PC-9 (cell line): ENCODE measurements at regions not wholly inside any gene's neighbourhood (a gene's known extent, or its start where the extent isn't known, plus 50 kb on each side); places are given as distances from the start of the nearest gene placed in this dataset.

ENCODE experiments used
- BruUV-seq: library from RNA; stranded (reverse); fragments of 400-500 nt; replicated peaks from 2 replicates; lab custom pipeline; 2021; lab: Mats Ljungman, UMichigan
- CTCF ChIA-PET: fragments of 300-600 bp; sonication (Branson Sonifier 250); formaldehyde crosslinking; loops from one replicate; lab custom pipeline; 2022; ENCODE audit warnings: antibody characterized with exemption; lab: Charles Lee
- POLR2A ChIA-PET: fragments of 300-600 bp; sonication (Branson Sonifier 250); formaldehyde crosslinking; loops from one replicate; lab custom pipeline; 2022; ENCODE audit warnings: antibody characterized with exemption; ENCODE audit not compliant: unreplicated experiment; lab: Charles Lee
- DNase-seq, 2 experiments: peaks; one replicate each; pipeline versions ENCODE4 v3.0.0 to v3.0.0-alpha.2; 2015 to 2022; ENCODE audit warnings: mixed read lengths in 1 of 2
- H2AFZ ChIP-seq: fragments of 200-600 bp; sonication (generic); 2 replicates; pipeline ENCODE4 v1.8.1; 2017; ENCODE audit warnings: antibody characterized with exemption
- H3F3A ChIP-seq: fragments of 200-600 bp; sonication (generic); 2 replicates; pipeline ENCODE4 v1.8.1; 2017; ENCODE audit warnings: antibody characterized with exemption, mild to moderate bottlenecking, low read depth; ENCODE audit not compliant: insufficient read depth
- H3K27ac ChIP-seq: fragments of 200-600 bp; sonication (generic); 2 replicates; pipeline ENCODE4 v1.6.1; 2016; ENCODE audit warnings: mixed run types
- H3K27me3 ChIP-seq: fragments of 200-600 bp; sonication (generic); 2 replicates; pipeline ENCODE4 v1.6.1; 2016; ENCODE audit warnings: low read depth, mixed run types; ENCODE audit not compliant: insufficient read depth
- H3K36me3 ChIP-seq: fragments of 200-600 bp; sonication (generic); 2 replicates; pipeline ENCODE4 v1.6.1; 2016; ENCODE audit warnings: low read depth, mixed run types
- H3K4me1 ChIP-seq: fragments of 200-600 bp; sonication (generic); replicated peaks from 2 replicates; pipeline ENCODE4 v1.6.1; 2016; ENCODE audit warnings: mixed run types; ENCODE audit not compliant: insufficient read depth
- H3K4me2 ChIP-seq: fragments of 200-600 bp; sonication (generic); 2 replicates; pipeline ENCODE4 v1.6.1; 2017; ENCODE audit warnings: mixed run types
- H3K4me3 ChIP-seq: fragments of 200-600 bp; sonication (generic); 2 replicates; pipeline ENCODE4 v1.6.1; 2016; ENCODE audit warnings: mixed run types
- H3K79me2 ChIP-seq: fragments of 200-600 bp; sonication (generic); 2 replicates; pipeline ENCODE4 v1.6.1; 2017; ENCODE audit warnings: low read depth, mixed run types
- H3K9me2 ChIP-seq: fragments of 200-600 bp; sonication (generic); 2 replicates; pipeline ENCODE4 v1.8.1; 2017; ENCODE audit warnings: mild to moderate bottlenecking; ENCODE audit not compliant: insufficient read depth
- H3K9me3 ChIP-seq: fragments of 200-600 bp; sonication (generic); 2 replicates; pipeline ENCODE4 v1.8.1; 2016; ENCODE audit warnings: low read depth; ENCODE audit not compliant: insufficient read depth
- H4K20me1 ChIP-seq: fragments of 200-600 bp; sonication (generic); 2 replicates; pipeline ENCODE4 v1.8.1; 2017; ENCODE audit not compliant: insufficient read depth
- CTCF ChIP-seq: fragments of 200-600 bp; sonication (generic); conservative IDR thresholded peaks from 2 replicates; pipeline ENCODE4 v1.6.1; 2017; ENCODE audit warnings: mixed run types, antibody characterized with exemption, mild to moderate bottlenecking, moderate library complexity
- EZH2 ChIP-seq: fragments of 200-600 bp; sonication (generic); IDR thresholded peaks from 2 replicates; pipeline ENCODE4 v1.8.0; 2017; ENCODE audit warnings: antibody characterized with exemption, low read depth
- intact Hi-C: fragments of 100-400 bp; cut with micrococcal nuclease; formaldehyde crosslinking; loops from one replicate; pipeline ENCODE4 v1.10.0; 2022; ENCODE audit not compliant: unreplicated experiment

GRCh38 chr7:113209449-113210203 is 91.3 kb upstream of the SMIM30 start:
- Histone ChIP-seq H3K9me3 (no peaks in the 10 kb centered on the region), H3K9me2 (no peaks in the 10 kb centered on the region; the same call in 1 of the 2 replicates), H3K36me3 (no peaks in the 10 kb centered on the region), H3K27ac (no peak overlapping the region), H4K20me1 (no peaks in the 10 kb centered on the region), H2AFZ (no peak overlapping the region), H3K27me3 (no peaks in the 10 kb centered on the region), H3K4me2 (no peak overlapping the region), H3K79me2 (no peaks in the 10 kb centered on the region), H3F3A (no peaks in the 10 kb centered on the region), H3K4me3 (no peak overlapping the region), H3K4me1 (no peaks in the 10 kb centered on the region)
- CTCF ChIA-PET: no interaction called here
- no TSS peak for BruUV-seq
- intact Hi-C loops: no loop called here
- POLR2A ChIA-PET: no interaction called here
- TF ChIP-seq CTCF (no peak), EZH2 (no peak)
- no peak for DNase-seq

GRCh38 chr7:113207931-113208330 is 89.6 kb upstream of the SMIM30 start:
- no peaks in the 10 kb centered on the region; the same call in 1 of the 2 replicates for H3K9me2 ChIP-seq
- no peaks in the 10 kb centered on the region for H3K79me2 ChIP-seq
- H3K27me3 ChIP-seq: no peaks in the 10 kb centered on the region
- no peak overlapping the region for H2AFZ ChIP-seq
- no peak for DNase-seq
- ChIA-PET POLR2A (no interaction called here), CTCF (no interaction called here)
- H4K20me1 ChIP-seq: no peaks in the 10 kb centered on the region
- H3K4me2 ChIP-seq: no peak overlapping the region
- H3K9me3 ChIP-seq: no peaks in the 10 kb centered on the region
- H3K36me3 ChIP-seq: no peaks in the 10 kb centered on the region
- no TSS peak for BruUV-seq
- H3K4me3 ChIP-seq: no peak overlapping the region
- H3F3A ChIP-seq: no peaks in the 10 kb centered on the region
- no peak overlapping the region for H3K27ac ChIP-seq
- intact Hi-C loops: no loop called here
- TF ChIP-seq EZH2: no peak
- TF ChIP-seq CTCF: no peak
- H3K4me1 ChIP-seq: no peaks in the 10 kb centered on the region

DNA sequence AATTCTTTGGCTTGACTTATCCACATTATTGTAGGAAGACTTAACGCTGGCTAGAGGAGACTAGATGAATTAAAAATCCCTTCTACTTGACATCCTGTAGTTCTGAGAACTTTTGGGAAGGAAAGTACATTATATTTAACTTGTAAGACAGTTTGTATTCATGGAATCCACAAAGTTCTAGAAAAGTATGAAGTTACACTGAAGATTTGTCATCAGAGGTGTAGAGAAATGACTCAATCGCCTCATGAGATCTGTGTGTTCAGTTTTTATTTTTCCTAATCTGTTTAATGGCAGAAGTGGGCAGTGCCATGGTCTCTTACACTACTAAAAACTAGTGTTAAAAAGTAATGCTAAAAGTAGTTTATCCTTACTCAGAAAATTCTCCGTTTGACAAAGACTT is 89.1 kb upstream of the SMIM30 start:
- Histone ChIP-seq H3K36me3 (no peaks in the 10 kb centered on the region), H3K27me3 (no peaks in the 10 kb centered on the region), H3K27ac (no peak overlapping the region), H3K79me2 (no peaks in the 10 kb centered on the region), H2AFZ (no peak overlapping the region), H3K9me2 (no peaks in the 10 kb centered on the region; the same call in 1 of the 2 replicates), H4K20me1 (no peaks in the 10 kb centered on the region), H3F3A (no peaks in the 10 kb centered on the region), H3K4me1 (no peaks in the 10 kb centered on the region), H3K4me2 (no peak overlapping the region), H3K4me3 (no peak overlapping the region), H3K9me3 (no peaks in the 10 kb centered on the region)
- BruUV-seq: no TSS peak
- DNase-seq: no peak
- ChIA-PET POLR2A (no interaction called here), CTCF (no interaction called here)
- TF ChIP-seq CTCF: no peak
- no peak for TF ChIP-seq EZH2
- intact Hi-C loops: no loop called here
